ENCODE measurements at regions not wholly inside any gene's neighbourhood (a gene's known extent, or its start where the extent isn't known, plus 50 kb on each side); places are given as distances from the start of the nearest gene placed in this dataset.

DNA sequence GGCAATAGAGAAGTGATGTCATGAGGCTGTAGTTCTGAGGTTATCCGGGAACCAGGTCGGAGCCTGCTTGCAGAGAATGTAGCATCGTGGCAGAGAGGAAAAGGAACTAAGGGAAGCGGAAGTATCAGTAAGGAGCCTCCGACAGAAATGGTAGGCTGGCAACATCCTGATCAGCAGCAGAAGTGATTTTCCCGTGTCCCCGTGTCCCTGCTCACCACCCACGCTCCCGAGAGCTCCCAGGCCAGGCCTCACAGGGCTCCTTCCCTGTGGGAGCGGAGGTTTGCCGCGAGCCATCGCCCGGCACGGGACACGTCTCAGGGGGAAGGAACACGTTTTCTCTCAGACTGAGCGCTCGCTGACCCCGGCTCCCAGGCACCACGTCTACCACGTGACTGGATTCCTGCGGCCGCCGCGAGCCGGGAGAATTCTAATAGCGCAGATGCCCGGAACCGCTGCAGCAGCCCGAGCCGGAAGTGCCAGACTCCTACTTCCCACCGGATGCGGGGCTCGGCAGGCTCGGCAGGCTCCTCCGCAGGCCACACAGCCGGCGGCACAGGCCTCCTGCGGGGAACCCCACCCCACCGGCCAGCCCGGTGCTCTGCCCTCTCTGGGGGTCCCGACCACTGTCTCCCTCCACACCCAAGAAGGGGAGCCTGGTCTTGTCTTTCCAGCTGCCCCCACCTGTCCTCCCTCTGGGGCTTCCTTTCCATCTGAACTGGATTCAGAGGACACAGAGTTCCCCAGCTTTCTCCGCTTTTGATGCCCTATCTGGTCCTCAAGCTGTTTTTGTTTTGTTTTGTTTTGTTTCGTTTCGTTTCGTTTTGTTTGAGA lies 99.3 kb downstream of the BDH1 start (continued):
- TF ChIP-seq, protein P1, sequence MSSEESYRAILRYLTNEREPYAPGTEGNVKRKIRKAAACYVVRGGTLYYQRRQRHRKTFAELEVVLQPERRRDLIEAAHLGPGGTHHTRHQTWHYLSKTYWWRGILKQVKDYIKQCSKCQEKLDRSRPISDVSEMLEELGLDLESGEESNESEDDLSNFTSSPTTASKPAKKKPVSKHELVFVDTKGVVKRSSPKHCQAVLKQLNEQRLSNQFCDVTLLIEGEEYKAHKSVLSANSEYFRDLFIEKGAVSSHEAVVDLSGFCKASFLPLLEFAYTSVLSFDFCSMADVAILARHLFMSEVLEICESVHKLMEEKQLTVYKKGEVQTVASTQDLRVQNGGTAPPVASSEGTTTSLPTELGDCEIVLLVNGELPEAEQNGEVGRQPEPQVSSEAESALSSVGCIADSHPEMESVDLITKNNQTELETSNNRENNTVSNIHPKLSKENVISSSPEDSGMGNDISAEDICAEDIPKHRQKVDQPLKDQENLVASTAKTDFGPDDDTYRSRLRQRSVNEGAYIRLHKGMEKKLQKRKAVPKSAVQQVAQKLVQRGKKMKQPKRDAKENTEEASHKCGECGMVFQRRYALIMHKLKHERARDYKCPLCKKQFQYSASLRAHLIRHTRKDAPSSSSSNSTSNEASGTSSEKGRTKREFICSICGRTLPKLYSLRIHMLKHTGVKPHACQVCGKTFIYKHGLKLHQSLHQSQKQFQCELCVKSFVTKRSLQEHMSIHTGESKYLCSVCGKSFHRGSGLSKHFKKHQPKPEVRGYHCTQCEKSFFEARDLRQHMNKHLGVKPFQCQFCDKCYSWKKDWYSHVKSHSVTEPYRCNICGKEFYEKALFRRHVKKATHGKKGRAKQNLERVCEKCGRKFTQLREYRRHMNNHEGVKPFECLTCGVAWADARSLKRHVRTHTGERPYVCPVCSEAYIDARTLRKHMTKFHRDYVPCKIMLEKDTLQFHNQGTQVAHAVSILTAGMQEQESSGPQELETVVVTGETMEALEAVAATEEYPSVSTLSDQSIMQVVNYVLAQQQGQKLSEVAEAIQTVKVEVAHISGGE (CRISPR knock-in tag; IDR thresholded peaks at IDR 0.05): 0 out of 2 replicates have a peak, but pooled peaks have one; percentile 4
- TF ChIP-seq ZNF217 (IDR thresholded peaks at IDR 0.05) (0 out of 2 replicates have a peak, but pooled peaks have one; percentile 24), POLR2A (IDR thresholded peaks at IDR 0.05; ENCODE audit: low read depth, low read length) (peak; percentile 79), KLF5 (IDR thresholded peaks at IDR 0.05; ENCODE audit: partially characterized antibody) (peak; percentile 33), EED (IDR thresholded peaks at IDR 0.05; ENCODE audit: low read depth) (peak; percentile 64; the same call in 1 of the 2 replicates), GABPA (IDR thresholded peaks at IDR 0.05; ENCODE audit: low read depth) (peak; percentile 75), ETV6 (conservative IDR thresholded peaks at IDR 0.05 in 1 of 2, IDR thresholded peaks at IDR 0.05 in 1 of 2; ENCODE audit: borderline replicate concordance in 1 of 2, low read depth in 1 of 2) (peak in 1 of 2 experiments; percentile 95; a peak in 2 of 4 replicates), NFIC (IDR thresholded peaks at IDR 0.05; ENCODE audit: low read depth, low read length) (no peak), SUPT20H (IDR thresholded peaks at IDR 0.05; ENCODE audit: borderline replicate concordance, control insufficient read depth, low read depth, low read length) (no peak), MEF2B (IDR thresholded peaks at IDR 0.05; ENCODE audit: partially characterized antibody, poor library complexity, severe bottlenecking) (peak; percentile 12), KAT2A (conservative IDR thresholded peaks at IDR 0.05; ENCODE audit: control insufficient read depth, low read depth, low read length) (no peak), HDGF (IDR thresholded peaks at IDR 0.05) (0 out of 2 replicates have a peak, but pooled peaks have one; percentile 46), RCOR1 (conservative IDR thresholded peaks at IDR 0.05; ENCODE audit: low read depth, low read length) (no peak), GATAD2B (conservative IDR thresholded peaks at IDR 0.05; ENCODE audit: low read depth) (peak; percentile 82; the same call in 1 of the 2 replicates)
- TF ChIP-seq, protein P2, sequence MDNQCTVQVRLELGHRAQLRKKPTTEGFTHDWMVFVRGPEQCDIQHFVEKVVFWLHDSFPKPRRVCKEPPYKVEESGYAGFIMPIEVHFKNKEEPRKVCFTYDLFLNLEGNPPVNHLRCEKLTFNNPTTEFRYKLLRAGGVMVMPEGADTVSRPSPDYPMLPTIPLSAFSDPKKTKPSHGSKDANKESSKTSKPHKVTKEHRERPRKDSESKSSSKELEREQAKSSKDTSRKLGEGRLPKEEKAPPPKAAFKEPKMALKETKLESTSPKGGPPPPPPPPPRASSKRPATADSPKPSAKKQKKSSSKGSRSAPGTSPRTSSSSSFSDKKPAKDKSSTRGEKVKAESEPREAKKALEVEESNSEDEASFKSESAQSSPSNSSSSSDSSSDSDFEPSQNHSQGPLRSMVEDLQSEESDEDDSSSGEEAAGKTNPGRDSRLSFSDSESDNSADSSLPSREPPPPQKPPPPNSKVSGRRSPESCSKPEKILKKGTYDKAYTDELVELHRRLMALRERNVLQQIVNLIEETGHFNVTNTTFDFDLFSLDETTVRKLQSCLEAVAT (IDR thresholded peaks at IDR 0.05): 0 out of 2 replicates have a peak, but pooled peaks have one; percentile 30
- TF ChIP-seq, protein P3, sequence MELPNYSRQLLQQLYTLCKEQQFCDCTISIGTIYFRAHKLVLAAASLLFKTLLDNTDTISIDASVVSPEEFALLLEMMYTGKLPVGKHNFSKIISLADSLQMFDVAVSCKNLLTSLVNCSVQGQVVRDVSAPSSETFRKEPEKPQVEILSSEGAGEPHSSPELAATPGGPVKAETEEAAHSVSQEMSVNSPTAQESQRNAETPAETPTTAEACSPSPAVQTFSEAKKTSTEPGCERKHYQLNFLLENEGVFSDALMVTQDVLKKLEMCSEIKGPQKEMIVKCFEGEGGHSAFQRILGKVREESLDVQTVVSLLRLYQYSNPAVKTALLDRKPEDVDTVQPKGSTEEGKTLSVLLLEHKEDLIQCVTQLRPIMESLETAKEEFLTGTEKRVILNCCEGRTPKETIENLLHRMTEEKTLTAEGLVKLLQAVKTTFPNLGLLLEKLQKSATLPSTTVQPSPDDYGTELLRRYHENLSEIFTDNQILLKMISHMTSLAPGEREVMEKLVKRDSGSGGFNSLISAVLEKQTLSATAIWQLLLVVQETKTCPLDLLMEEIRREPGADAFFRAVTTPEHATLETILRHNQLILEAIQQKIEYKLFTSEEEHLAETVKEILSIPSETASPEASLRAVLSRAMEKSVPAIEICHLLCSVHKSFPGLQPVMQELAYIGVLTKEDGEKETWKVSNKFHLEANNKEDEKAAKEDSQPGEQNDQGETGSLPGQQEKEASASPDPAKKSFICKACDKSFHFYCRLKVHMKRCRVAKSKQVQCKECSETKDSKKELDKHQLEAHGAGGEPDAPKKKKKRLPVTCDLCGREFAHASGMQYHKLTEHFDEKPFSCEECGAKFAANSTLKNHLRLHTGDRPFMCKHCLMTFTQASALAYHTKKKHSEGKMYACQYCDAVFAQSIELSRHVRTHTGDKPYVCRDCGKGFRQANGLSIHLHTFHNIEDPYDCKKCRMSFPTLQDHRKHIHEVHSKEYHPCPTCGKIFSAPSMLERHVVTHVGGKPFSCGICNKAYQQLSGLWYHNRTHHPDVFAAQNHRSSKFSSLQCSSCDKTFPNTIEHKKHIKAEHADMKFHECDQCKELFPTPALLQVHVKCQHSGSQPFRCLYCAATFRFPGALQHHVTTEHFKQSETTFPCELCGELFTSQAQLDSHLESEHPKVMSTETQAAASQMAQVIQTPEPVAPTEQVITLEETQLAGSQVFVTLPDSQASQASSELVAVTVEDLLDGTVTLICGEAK (IDR thresholded peaks at IDR 0.05; ENCODE audit: borderline replicate concordance): peak; percentile 74; the same call in 1 of the 2 replicates
- TF ChIP-seq, protein P4, sequence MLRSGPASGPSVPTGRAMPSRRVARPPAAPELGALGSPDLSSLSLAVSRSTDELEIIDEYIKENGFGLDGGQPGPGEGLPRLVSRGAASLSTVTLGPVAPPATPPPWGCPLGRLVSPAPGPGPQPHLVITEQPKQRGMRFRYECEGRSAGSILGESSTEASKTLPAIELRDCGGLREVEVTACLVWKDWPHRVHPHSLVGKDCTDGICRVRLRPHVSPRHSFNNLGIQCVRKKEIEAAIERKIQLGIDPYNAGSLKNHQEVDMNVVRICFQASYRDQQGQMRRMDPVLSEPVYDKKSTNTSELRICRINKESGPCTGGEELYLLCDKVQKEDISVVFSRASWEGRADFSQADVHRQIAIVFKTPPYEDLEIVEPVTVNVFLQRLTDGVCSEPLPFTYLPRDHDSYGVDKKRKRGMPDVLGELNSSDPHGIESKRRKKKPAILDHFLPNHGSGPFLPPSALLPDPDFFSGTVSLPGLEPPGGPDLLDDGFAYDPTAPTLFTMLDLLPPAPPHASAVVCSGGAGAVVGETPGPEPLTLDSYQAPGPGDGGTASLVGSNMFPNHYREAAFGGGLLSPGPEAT (IDR thresholded peaks at IDR 0.05; ENCODE audit: low read depth): peak; percentile 27; the same call in 1 of the 2 replicates

Measured in GM12878 (cell line).